Thyroid gland (tissue), 4 donors: ENCODE measurements at regions not wholly inside any gene's neighbourhood (a gene's known extent, or its start where the extent isn't known, plus 50 kb on each side); places are given as distances from the start of the nearest gene placed in this dataset.

Source experiments
- POLR2A ChIP-seq, 2 donors: fragments of 450-650 bp; IDR thresholded peaks; one replicate each; pipeline ENCODE4 v1.6.1; 2017; ENCODE audit warnings: antibody characterized with exemption in 2 of 2, mild to moderate bottlenecking in 2 of 2, moderate library complexity in 1 of 2
- TF ChIP-seq, protein P1 (sequence below), 6 experiments: fragments of 200-600 bp in 3 of 6; fragments of 450-650 bp in 3 of 6; sonication (generic) in 3 of 6; IDR thresholded peaks; one replicate each; pipeline ENCODE4 v1.5.1; 2016 to 2019; ENCODE audit warnings: antibody characterized with exemption in 6 of 6, mild to moderate bottlenecking in 2 of 6, inconsistent platforms in 1 of 6, moderate library complexity in 1 of 6

GRCh38 chrX:10965174-10965798 lies 145.8 kb upstream of the HCCS start:
- TF ChIP-seq, protein P1, sequence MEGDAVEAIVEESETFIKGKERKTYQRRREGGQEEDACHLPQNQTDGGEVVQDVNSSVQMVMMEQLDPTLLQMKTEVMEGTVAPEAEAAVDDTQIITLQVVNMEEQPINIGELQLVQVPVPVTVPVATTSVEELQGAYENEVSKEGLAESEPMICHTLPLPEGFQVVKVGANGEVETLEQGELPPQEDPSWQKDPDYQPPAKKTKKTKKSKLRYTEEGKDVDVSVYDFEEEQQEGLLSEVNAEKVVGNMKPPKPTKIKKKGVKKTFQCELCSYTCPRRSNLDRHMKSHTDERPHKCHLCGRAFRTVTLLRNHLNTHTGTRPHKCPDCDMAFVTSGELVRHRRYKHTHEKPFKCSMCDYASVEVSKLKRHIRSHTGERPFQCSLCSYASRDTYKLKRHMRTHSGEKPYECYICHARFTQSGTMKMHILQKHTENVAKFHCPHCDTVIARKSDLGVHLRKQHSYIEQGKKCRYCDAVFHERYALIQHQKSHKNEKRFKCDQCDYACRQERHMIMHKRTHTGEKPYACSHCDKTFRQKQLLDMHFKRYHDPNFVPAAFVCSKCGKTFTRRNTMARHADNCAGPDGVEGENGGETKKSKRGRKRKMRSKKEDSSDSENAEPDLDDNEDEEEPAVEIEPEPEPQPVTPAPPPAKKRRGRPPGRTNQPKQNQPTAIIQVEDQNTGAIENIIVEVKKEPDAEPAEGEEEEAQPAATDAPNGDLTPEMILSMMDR (IDR thresholded peaks at IDR 0.05) = no peak
- TF ChIP-seq POLR2A (IDR thresholded peaks at IDR 0.05) = no peak
